Astrocyte (in vitro differentiated cells and primary cell): ENCODE measurements at regions not wholly inside any gene's neighbourhood (a gene's known extent, or its start where the extent isn't known, plus 50 kb on each side); places are given as distances from the start of the nearest gene placed in this dataset.
"Not testable (repeated sequence)": the region's sequence is repeated elsewhere in the genome, so short reads cannot be mapped to it uniquely, and the experiment has no call there.

Experiments used
- DNase-seq: peaks from one replicate; pipeline ENCODE4 v3.0.0-alpha.2; 2010; ENCODE audit warnings: low read depth
- FAIRE-seq: peaks from 2 replicates; lab custom pipeline; 2011; peaks lifted over from hg19 to GRCh38; lab: Jason Lieb, UNC
- H2AFZ ChIP-seq: 2 replicates; pipeline ENCODE4 v1.6.0; 2012; ENCODE audit warnings: low read depth, low read length, inconsistent platforms
- H3K27ac ChIP-seq: 2 replicates; pipeline ENCODE4 v1.5.1; 2011; ENCODE audit warnings: low read depth, low read length, inconsistent platforms
- H3K27me3 ChIP-seq: 2 replicates; pipeline ENCODE4 v1.6.0; 2011; ENCODE audit warnings: low read length, inconsistent platforms; ENCODE audit not compliant: insufficient read depth
- H3K36me3 ChIP-seq: 2 replicates; pipeline ENCODE4 v1.5.1; 2011; ENCODE audit warnings: low read length, inconsistent platforms; ENCODE audit not compliant: insufficient read depth
- H3K4me1 ChIP-seq: 2 replicates; pipeline ENCODE4 v1.5.1; 2011; ENCODE audit warnings: low read length, inconsistent platforms; ENCODE audit not compliant: insufficient read depth
- H3K4me2 ChIP-seq: 2 replicates; pipeline ENCODE4 v1.6.0; 2012; ENCODE audit warnings: low read length, inconsistent platforms
- H3K4me3 ChIP-seq: 2 replicates; pipeline ENCODE4 v1.5.1; 2011; ENCODE audit warnings: low read depth, mild to moderate bottlenecking, low read length, inconsistent platforms; ENCODE audit not compliant: insufficient read depth
- H3K79me2 ChIP-seq: 2 replicates; pipeline ENCODE4 v1.6.0; 2012; ENCODE audit warnings: mild to moderate bottlenecking, low read length, inconsistent platforms; ENCODE audit not compliant: insufficient read depth
- H3K9ac ChIP-seq: 2 replicates; pipeline ENCODE4 v1.6.0; 2012; ENCODE audit warnings: mild to moderate bottlenecking, low read length, inconsistent platforms
- H3K9me3 ChIP-seq: 2 replicates; pipeline ENCODE4 v1.5.1; 2012; ENCODE audit warnings: low read depth, mild to moderate bottlenecking, low read length, inconsistent platforms; ENCODE audit not compliant: insufficient read depth
- H4K20me1 ChIP-seq: 2 replicates; pipeline ENCODE4 v1.6.0; 2012; ENCODE audit warnings: low read length, inconsistent platforms; ENCODE audit not compliant: insufficient read depth
- H3K27ac Mint-ChIP-seq: one replicate; pipeline ENCODE4 v1.8.0; 2021; ENCODE audit warnings: mild to moderate bottlenecking, mixed read lengths; ENCODE audit not compliant: unreplicated experiment
- H3K27me3 Mint-ChIP-seq: one replicate; pipeline ENCODE4 v1.8.0; 2021; ENCODE audit warnings: low read depth, mixed read lengths; ENCODE audit not compliant: unreplicated experiment
- H3K36me3 Mint-ChIP-seq: one replicate; pipeline ENCODE4 v1.8.0; 2021; ENCODE audit warnings: low read depth, mixed read lengths; ENCODE audit not compliant: unreplicated experiment
- H3K4me1 Mint-ChIP-seq: one replicate; pipeline ENCODE4 v1.8.0; 2021; ENCODE audit warnings: low read depth, mixed read lengths; ENCODE audit not compliant: unreplicated experiment
- H3K4me3 Mint-ChIP-seq: one replicate; pipeline ENCODE4 v1.8.0; 2021; ENCODE audit warnings: mild to moderate bottlenecking, moderate library complexity, mixed read lengths; ENCODE audit not compliant: unreplicated experiment
- H3K9me3 Mint-ChIP-seq: one replicate; pipeline ENCODE4 v1.8.0; 2021; ENCODE audit warnings: mild to moderate bottlenecking, mixed read lengths; ENCODE audit not compliant: unreplicated experiment
- CTCF ChIP-seq: IDR thresholded peaks from 2 replicates; pipeline ENCODE4 v1.5.1; 2011; ENCODE audit warnings: low read depth, mild to moderate bottlenecking, inconsistent platforms, low read length, moderate library complexity; ENCODE audit not compliant: insufficient read depth
- EZH2 ChIP-seq: IDR thresholded peaks from 2 replicates; pipeline ENCODE4 v1.6.1; 2012; ENCODE audit warnings: mild to moderate bottlenecking, low read length, inconsistent platforms; ENCODE audit not compliant: insufficient read depth

GRCh38 chr1:117735045-117735992, 129.5 kb downstream of the TENT5C start:
- H3K36me3 ChIP-seq, result no peaks in the 10 kb centered on the region
- H3K27ac ChIP-seq, result peak overlapping the region; percentile 11
- peak overlapping the region; percentile 37 for H3K4me3 ChIP-seq
- peak overlapping the region; percentile 75 for H2AFZ ChIP-seq
- no peaks in the 10 kb centered on the region for H3K4me1 ChIP-seq
- no peaks in the 10 kb centered on the region for H3K9me3 ChIP-seq
- Mint-ChIP-seq H3K9me3 (no peaks in the 10 kb centered on the region), H3K4me1 (peaks cover 7% of the 10 kb centered on the region), H3K36me3 (no peaks in the 10 kb centered on the region), H3K27me3 (no peaks in the 10 kb centered on the region), H3K27ac (peak overlapping the region; percentile 63), H3K4me3 (peak overlapping the region; percentile 0)
- no peaks in the 10 kb centered on the region for H3K79me2 ChIP-seq
- no peaks in the 10 kb centered on the region for H3K27me3 ChIP-seq
- DNase-seq, result peak; percentile 46
- H3K9ac ChIP-seq, result peak overlapping the region; percentile 49
- H4K20me1 ChIP-seq, result no peaks in the 10 kb centered on the region
- peak; percentile 80 for FAIRE-seq
- TF ChIP-seq CTCF (no peak), EZH2 (no peak)
- peak overlapping the region; percentile 82 for H3K4me2 ChIP-seq

GRCh38 chr1:117739504-117739903, 133.7 kb downstream of the TENT5C start:
- Histone ChIP-seq H2AFZ (no peak overlapping the region), H3K27ac (no peak overlapping the region), H4K20me1 (no peaks in the 10 kb centered on the region), H3K27me3 (no peaks in the 10 kb centered on the region), H3K9me3 (no peaks in the 10 kb centered on the region), H3K4me2 (no peak overlapping the region), H3K9ac (no peak overlapping the region), H3K36me3 (no peaks in the 10 kb centered on the region), H3K4me1 (no peaks in the 10 kb centered on the region), H3K79me2 (no peaks in the 10 kb centered on the region), H3K4me3 (no peak overlapping the region)
- Mint-ChIP-seq H3K4me3 (no peak overlapping the region), H3K27me3 (no peaks in the 10 kb centered on the region), H3K9me3 (no peaks in the 10 kb centered on the region), H3K4me1 (peaks cover 6% of the 10 kb centered on the region), H3K27ac (no peak overlapping the region), H3K36me3 (no peaks in the 10 kb centered on the region)
- FAIRE-seq, result no peak
- no peak for DNase-seq
- TF ChIP-seq EZH2 (no peak), CTCF (no peak)

GRCh38 chr1:117740496-117740895, 134.6 kb downstream of the TENT5C start:
- Histone ChIP-seq H3K4me3 (no peak overlapping the region), H3K9ac (no peak overlapping the region), H2AFZ (no peak overlapping the region), H4K20me1 (no peaks in the 10 kb centered on the region), H3K79me2 (no peaks in the 10 kb centered on the region), H3K9me3 (no peaks in the 10 kb centered on the region), H3K4me2 (no peak overlapping the region), H3K27ac (no peak overlapping the region), H3K36me3 (no peaks in the 10 kb centered on the region), H3K27me3 (no peaks in the 10 kb centered on the region), H3K4me1 (no peaks in the 10 kb centered on the region)
- FAIRE-seq (no peak), DNase-seq (no peak)
- H3K4me3 Mint-ChIP-seq, result no peak overlapping the region
- no peak overlapping the region for H3K27ac Mint-ChIP-seq
- H3K4me1 Mint-ChIP-seq, result peaks cover under 1% of the 10 kb centered on the region
- no peaks in the 10 kb centered on the region for H3K27me3 Mint-ChIP-seq
- H3K9me3 Mint-ChIP-seq, result no peaks in the 10 kb centered on the region
- TF ChIP-seq CTCF (no peak), EZH2 (no peak)
- no peaks in the 10 kb centered on the region for H3K36me3 Mint-ChIP-seq

GRCh38 chr1:117746565-117746964, 140.7 kb downstream of the TENT5C start:
- not testable (repeated sequence) for H3K27ac Mint-ChIP-seq, H3K9me3 ChIP-seq, H3K36me3 ChIP-seq, FAIRE-seq, H3K9ac ChIP-seq, H2AFZ ChIP-seq, H3K79me2 ChIP-seq, H3K4me3 ChIP-seq, DNase-seq, H3K27me3 ChIP-seq, H3K9me3 Mint-ChIP-seq, H3K4me1 ChIP-seq, H3K36me3 Mint-ChIP-seq, H3K4me2 ChIP-seq, H4K20me1 ChIP-seq, H3K4me3 Mint-ChIP-seq, H3K4me1 Mint-ChIP-seq, H3K27ac ChIP-seq
- H3K27me3 Mint-ChIP-seq, result peaks cover 19% of the 10 kb centered on the region
